ENCODE measurements at regions not wholly inside any gene's neighbourhood (a gene's known extent, or its start where the extent isn't known, plus 50 kb on each side); places are given as distances from the start of the nearest gene placed in this dataset.

GRCh38 chr3:72247645-72248388 lies 462.9 kb upstream of the PROK2 start:
- no peak for FAIRE-seq

GRCh38 chr3:72247126-72247525 lies 462.2 kb upstream of the PROK2 start:
- FAIRE-seq, result no peak

- FAIRE-seq, result no peak
Measured at GRCh38 chr3:72246685-72247084, 461.7 kb upstream of the PROK2 start.

- no peak for FAIRE-seq
Measured at GRCh38 chr3:72245183-72245811, 460.3 kb upstream of the PROK2 start.

- no peak for FAIRE-seq
Measured at GRCh38 chr3:72244396-72244795, 459.4 kb upstream of the PROK2 start.

- FAIRE-seq, result no peak
Measured at GRCh38 chr3:72242326-72242725, 457.4 kb upstream of the PROK2 start.

GRCh38 chr3:72241525-72241924 lies 456.6 kb upstream of the PROK2 start:
- FAIRE-seq, result no peak

GRCh38 chr3:72240531-72240930 lies 455.6 kb upstream of the PROK2 start:
- FAIRE-seq, result no peak

GRCh38 chr3:72238801-72239200 lies 453.9 kb upstream of the PROK2 start:
- FAIRE-seq, result no peak

GRCh38 chr3:72238010-72238691 lies 453.2 kb upstream of the PROK2 start:
- FAIRE-seq, result no peak

- no peak for FAIRE-seq
Measured at GRCh38 chr3:72237679-72238009, 452.7 kb upstream of the PROK2 start.

GRCh38 chr3:72234391-72234790 lies 449.4 kb upstream of the PROK2 start:
- FAIRE-seq, result no peak

GRCh38 chr3:72233571-72233970 lies 448.6 kb upstream of the PROK2 start:
- no peak for FAIRE-seq

GRCh38 chr3:72232777-72233176 lies 447.8 kb upstream of the PROK2 start:
- FAIRE-seq, result no peak

GRCh38 chr3:72232331-72232730 lies 447.4 kb upstream of the PROK2 start:
- no peak for FAIRE-seq

GRCh38 chr3:72231439-72232196 lies 446.7 kb upstream of the PROK2 start:
- FAIRE-seq, result no peak

GRCh38 chr3:72230774-72231379 lies 445.9 kb upstream of the PROK2 start:
- FAIRE-seq, result no peak

GRCh38 chr3:72229952-72230351 lies 445.0 kb upstream of the PROK2 start:
- no peak for FAIRE-seq

- FAIRE-seq, result no peak
Measured at GRCh38 chr3:72227486-72228070, 442.6 kb upstream of the PROK2 start.

GRCh38 chr3:72224804-72225509 lies 440.0 kb upstream of the PROK2 start:
- FAIRE-seq, result peak; percentile 3

- FAIRE-seq, result no peak
Measured at GRCh38 chr3:72223628-72224027, 438.7 kb upstream of the PROK2 start.

GRCh38 chr3:72223116-72223515 lies 438.2 kb upstream of the PROK2 start:
- no peak for FAIRE-seq
